ENCODE measurements at regions not wholly inside any gene's neighbourhood (a gene's known extent, or its start where the extent isn't known, plus 50 kb on each side); places are given as distances from the start of the nearest gene placed in this dataset.

DNA sequence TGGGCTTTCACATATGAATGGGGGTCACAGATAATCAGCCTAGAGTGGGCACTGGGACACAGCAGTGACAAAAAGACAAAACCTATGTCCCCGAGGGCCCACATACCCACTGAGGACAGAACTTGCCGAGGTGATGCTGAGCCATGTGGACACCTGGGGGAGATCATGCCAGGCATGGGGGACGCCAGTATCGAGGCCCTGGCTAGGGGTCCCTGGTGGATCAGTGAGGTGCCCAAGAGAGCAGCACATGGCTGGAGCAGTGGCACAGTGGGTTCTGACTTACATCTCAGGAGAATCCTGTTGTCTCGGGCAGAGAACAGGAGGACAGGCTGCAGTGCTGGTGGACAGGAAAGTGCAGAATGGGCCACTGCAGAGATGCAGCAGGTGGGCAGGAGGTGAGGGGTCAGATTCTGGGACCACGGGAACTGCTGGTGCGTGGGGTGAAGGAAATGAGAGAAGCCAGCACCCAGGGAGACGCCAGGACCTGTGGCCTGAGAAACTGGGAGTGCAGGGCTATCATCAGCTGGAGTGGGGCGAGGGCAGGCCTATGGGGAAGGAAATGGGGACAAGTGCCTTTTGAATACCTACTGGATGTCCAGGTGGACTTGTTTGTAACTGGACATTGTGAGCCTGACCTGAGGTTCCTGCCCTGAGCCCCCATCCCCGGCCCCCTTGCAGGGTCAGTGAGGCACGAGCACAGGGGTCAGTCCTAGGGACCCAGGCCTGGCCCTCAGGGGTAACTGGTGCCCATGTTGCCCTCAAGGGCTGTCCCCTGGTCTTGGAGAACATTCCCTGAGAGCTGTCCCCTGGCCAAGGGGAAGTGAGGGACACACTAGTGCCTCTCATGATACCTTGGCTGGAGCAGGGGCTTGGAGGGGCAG, 91.2 kb upstream of the RET start:
- TF ChIP-seq, protein P1, sequence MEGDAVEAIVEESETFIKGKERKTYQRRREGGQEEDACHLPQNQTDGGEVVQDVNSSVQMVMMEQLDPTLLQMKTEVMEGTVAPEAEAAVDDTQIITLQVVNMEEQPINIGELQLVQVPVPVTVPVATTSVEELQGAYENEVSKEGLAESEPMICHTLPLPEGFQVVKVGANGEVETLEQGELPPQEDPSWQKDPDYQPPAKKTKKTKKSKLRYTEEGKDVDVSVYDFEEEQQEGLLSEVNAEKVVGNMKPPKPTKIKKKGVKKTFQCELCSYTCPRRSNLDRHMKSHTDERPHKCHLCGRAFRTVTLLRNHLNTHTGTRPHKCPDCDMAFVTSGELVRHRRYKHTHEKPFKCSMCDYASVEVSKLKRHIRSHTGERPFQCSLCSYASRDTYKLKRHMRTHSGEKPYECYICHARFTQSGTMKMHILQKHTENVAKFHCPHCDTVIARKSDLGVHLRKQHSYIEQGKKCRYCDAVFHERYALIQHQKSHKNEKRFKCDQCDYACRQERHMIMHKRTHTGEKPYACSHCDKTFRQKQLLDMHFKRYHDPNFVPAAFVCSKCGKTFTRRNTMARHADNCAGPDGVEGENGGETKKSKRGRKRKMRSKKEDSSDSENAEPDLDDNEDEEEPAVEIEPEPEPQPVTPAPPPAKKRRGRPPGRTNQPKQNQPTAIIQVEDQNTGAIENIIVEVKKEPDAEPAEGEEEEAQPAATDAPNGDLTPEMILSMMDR (IDR thresholded peaks at IDR 0.05), result no peak
- no peak for TF ChIP-seq POLR2A (IDR thresholded peaks at IDR 0.05)

Measured in vagina (tissue), 2 donors.